GM23338 (cell line): ENCODE measurements at regions not wholly inside any gene's neighbourhood (a gene's known extent, or its start where the extent isn't known, plus 50 kb on each side); places are given as distances from the start of the nearest gene placed in this dataset.

Experiments used
- ATAC-seq: fragments of 200-7000 bp; cut with Tn5 transposase; 3 replicates; pipeline ENCODE4 v1.9.1; 2020
- DNase-seq: peaks from one replicate; pipeline ENCODE4 v3.0.0-alpha.2; 2015; ENCODE audit warnings: low spot score
- H2AFZ ChIP-seq: fragments of 200-600 bp; sonication (generic); 2 replicates; pipeline ENCODE4 v1.8.0; 2016; ENCODE audit warnings: antibody characterized with exemption, mild to moderate bottlenecking, moderate library complexity
- H3F3A ChIP-seq: fragments of 200-600 bp; sonication (generic); replicated peaks from 2 replicates; pipeline ENCODE4 v1.8.0; 2017; ENCODE audit warnings: antibody characterized with exemption, mixed run types, low read depth
- H3K27ac ChIP-seq: fragments of 200-600 bp; sonication (generic); 2 replicates; pipeline ENCODE4 v1.6.1; 2016; ENCODE audit warnings: low read depth
- H3K27me3 ChIP-seq: fragments of 200-600 bp; sonication (generic); 2 replicates; pipeline ENCODE4 v1.8.0; 2016; ENCODE audit warnings: mild to moderate bottlenecking, mixed run types, moderate library complexity; ENCODE audit not compliant: insufficient read depth
- H3K36me3 ChIP-seq: fragments of 200-600 bp; sonication (generic); 2 replicates; pipeline ENCODE4 v1.8.0; 2016; ENCODE audit warnings: mild to moderate bottlenecking; ENCODE audit not compliant: insufficient read depth
- H3K4me1 ChIP-seq: fragments of 200-600 bp; sonication (generic); 2 replicates; pipeline ENCODE4 v1.8.0; 2016; ENCODE audit warnings: mild to moderate bottlenecking, moderate library complexity; ENCODE audit not compliant: insufficient read depth
- H3K4me2 ChIP-seq: fragments of 200-600 bp; sonication (generic); 2 replicates; pipeline ENCODE4 v1.7.1; 2017; ENCODE audit warnings: mixed run types
- H3K4me3 ChIP-seq: fragments of 200-600 bp; sonication (generic); 2 replicates; pipeline ENCODE4 v1.6.1; 2016; ENCODE audit warnings: mixed run types
- H3K79me2 ChIP-seq: fragments of 200-600 bp; sonication (generic); replicated peaks from 2 replicates; pipeline ENCODE4 v1.8.0; 2017; ENCODE audit warnings: mild to moderate bottlenecking; ENCODE audit not compliant: insufficient read depth
- H3K9me2 ChIP-seq: fragments of 200-600 bp; sonication (generic); 2 replicates; pipeline ENCODE4 v1.8.0; 2017; ENCODE audit not compliant: insufficient read depth
- H4K20me1 ChIP-seq: fragments of 200-600 bp; sonication (generic); replicated peaks from 2 replicates; pipeline ENCODE4 v1.8.0; 2017; ENCODE audit warnings: mild to moderate bottlenecking; ENCODE audit not compliant: insufficient read depth
- H3K27ac Mint-ChIP-seq: 2 replicates; pipeline ENCODE4 v1.8.0; 2020; ENCODE audit warnings: inconsistent platforms, mild to moderate bottlenecking, moderate library complexity, mixed read lengths
- H3K27me3 Mint-ChIP-seq: 3 replicates; pipeline ENCODE4 v1.8.0; 2022; ENCODE audit warnings: low read depth, mild to moderate bottlenecking, moderate library complexity, mixed read lengths, inconsistent platforms; ENCODE audit not compliant: insufficient read depth, poor library complexity
- H3K36me3 Mint-ChIP-seq: 3 replicates; pipeline ENCODE4 v1.8.0; 2021; ENCODE audit warnings: low read depth, mild to moderate bottlenecking, inconsistent platforms, moderate library complexity, mixed read lengths
- H3K4me1 Mint-ChIP-seq: 3 replicates; pipeline ENCODE4 v1.8.0; 2020; ENCODE audit warnings: mild to moderate bottlenecking, inconsistent platforms, mixed read lengths
- H3K4me3 Mint-ChIP-seq: 3 replicates; pipeline ENCODE4 v1.8.0; 2021; ENCODE audit warnings: moderate library complexity, mild to moderate bottlenecking, inconsistent platforms, mixed read lengths
- H3K9me3 Mint-ChIP-seq: 3 replicates; pipeline ENCODE4 v1.8.0; 2020; ENCODE audit warnings: moderate library complexity, mild to moderate bottlenecking, inconsistent platforms, mixed read lengths
- CREB1 ChIP-seq: fragments of 250-450 bp; sonication (Bioruptor Pico); IDR thresholded peaks from 2 replicates; pipeline ENCODE4 v1.5.0; 2020; ENCODE audit warnings: low read depth, mild to moderate bottlenecking, moderate library complexity
- ETS1 ChIP-seq: IDR thresholded peaks from 2 replicates; pipeline ENCODE4 v1.6.1; 2016; ENCODE audit warnings: antibody characterized with exemption
- EZH2 ChIP-seq: fragments of 200-600 bp; sonication (generic); IDR thresholded peaks from one replicate; pipeline ENCODE4 v1.8.0; 2017; ENCODE audit warnings: antibody characterized with exemption, mild to moderate bottlenecking, low read depth; ENCODE audit not compliant: unreplicated experiment
- EZH2phosphoT487 ChIP-seq: fragments of 200-600 bp; sonication (generic); IDR thresholded peaks from one replicate; pipeline ENCODE4 v1.8.1; 2018; ENCODE audit warnings: antibody characterized with exemption; ENCODE audit not compliant: unreplicated experiment
- JUNB ChIP-seq: IDR thresholded peaks from one replicate; pipeline ENCODE4 v1.6.1; 2016; ENCODE audit warnings: antibody characterized with exemption; ENCODE audit not compliant: unreplicated experiment
- NANOG ChIP-seq: IDR thresholded peaks from 2 replicates; pipeline ENCODE4 v1.6.1; 2016; ENCODE audit warnings: antibody characterized with exemption, borderline replicate concordance
- POLR2AphosphoS5 ChIP-seq: IDR thresholded peaks from 2 replicates; pipeline ENCODE4 v1.6.1; 2016; ENCODE audit warnings: antibody characterized with exemption, low read depth
- REST ChIP-seq: IDR thresholded peaks from one replicate; pipeline ENCODE4 v1.6.1; 2018; ENCODE audit warnings: antibody characterized with exemption; ENCODE audit not compliant: unreplicated experiment
- STAT1 ChIP-seq: IDR thresholded peaks from one replicate; pipeline ENCODE4 v1.6.1; 2016; ENCODE audit warnings: antibody characterized with exemption; ENCODE audit not compliant: unreplicated experiment
- ZNF114 ChIP-seq: fragments of 250-450 bp; sonication (Bioruptor Pico); IDR thresholded peaks from 2 replicates; pipeline ENCODE4 v1.5.0; 2020; ENCODE audit warnings: mild to moderate bottlenecking, moderate library complexity
- ZNF331 ChIP-seq: fragments of 250-450 bp; sonication (Bioruptor Pico); IDR thresholded peaks from 2 replicates; pipeline ENCODE4 v1.5.0; 2020; ENCODE audit warnings: low read depth, mild to moderate bottlenecking, moderate library complexity

- no peak overlapping the region for H3K4me2 ChIP-seq
- ATAC-seq: no peak
- no peaks in the 10 kb centered on the region for H3K36me3 ChIP-seq
- H3K9me3 Mint-ChIP-seq: no peaks in the 10 kb centered on the region
- no peaks in the 10 kb centered on the region for H4K20me1 ChIP-seq
- H3K27me3 Mint-ChIP-seq: no peaks in the 10 kb centered on the region
- no peaks in the 10 kb centered on the region for H3K79me2 ChIP-seq
- peaks cover 15% of the 10 kb centered on the region for H3K9me2 ChIP-seq
- H3K4me3 Mint-ChIP-seq: no peak overlapping the region
- no peaks in the 10 kb centered on the region for H3K27me3 ChIP-seq
- no peaks in the 10 kb centered on the region for H3F3A ChIP-seq
- H3K27ac ChIP-seq: no peak overlapping the region
- H3K4me1 ChIP-seq: no peaks in the 10 kb centered on the region
- H3K4me1 Mint-ChIP-seq: peaks cover 8% of the 10 kb centered on the region
- H3K27ac Mint-ChIP-seq: no peak overlapping the region
- no peaks in the 10 kb centered on the region for H3K36me3 Mint-ChIP-seq
- H3K4me3 ChIP-seq: no peak overlapping the region
- no peak for DNase-seq
- H2AFZ ChIP-seq: no peak overlapping the region
- TF ChIP-seq ETS1 (no peak), ZNF331 (CRISPR knock-in tag) (no peak), STAT1 (no peak), EZH2phosphoT487 (no peak), ZNF114 (CRISPR knock-in tag) (no peak)
Observed at GRCh38 chr1:58880592-58880991, 96.7 kb upstream of the JUN start.

GRCh38 chr1:58881471-58881994 is 97.7 kb upstream of the JUN start:
- ATAC-seq: no peak
- Histone ChIP-seq H3F3A (no peaks in the 10 kb centered on the region), H3K79me2 (no peaks in the 10 kb centered on the region), H3K27me3 (no peaks in the 10 kb centered on the region), H3K4me2 (no peak overlapping the region), H2AFZ (no peak overlapping the region), H3K4me3 (no peak overlapping the region), H3K27ac (no peak overlapping the region), H4K20me1 (no peaks in the 10 kb centered on the region), H3K36me3 (no peaks in the 10 kb centered on the region), H3K9me2 (peaks cover 15% of the 10 kb centered on the region), H3K4me1 (no peaks in the 10 kb centered on the region)
- Mint-ChIP-seq H3K4me1 (peaks cover 5% of the 10 kb centered on the region; the same call in 2 of the 3 replicates), H3K4me3 (no peak overlapping the region), H3K27ac (no peak overlapping the region), H3K36me3 (no peaks in the 10 kb centered on the region), H3K9me3 (no peaks in the 10 kb centered on the region), H3K27me3 (no peaks in the 10 kb centered on the region)
- DNase-seq: no peak
- TF ChIP-seq REST: no peak
- no peak for TF ChIP-seq POLR2AphosphoS5
- no peak for TF ChIP-seq EZH2
- no peak for TF ChIP-seq JUNB
- no peak for TF ChIP-seq CREB1 (CRISPR knock-in tag)
- TF ChIP-seq ZNF114 (CRISPR knock-in tag): no peak
- no peak for TF ChIP-seq ETS1
- no peak for TF ChIP-seq NANOG
- TF ChIP-seq EZH2phosphoT487: no peak
- TF ChIP-seq STAT1: no peak
- no peak for TF ChIP-seq ZNF331 (CRISPR knock-in tag)
